Activated CD8-positive, alpha-beta memory T cell treated with anti-CD3 and anti-CD28 coated beads, Interleukin-2, amount 50 U/mL, for 1 hour (primary cell): ENCODE measurements at regions not wholly inside any gene's neighbourhood (a gene's known extent, or its start where the extent isn't known, plus 50 kb on each side); places are given as distances from the start of the nearest gene placed in this dataset.

ENCODE experiments used
- DNase-seq: peaks from one replicate; pipeline ENCODE4 v3.0.0-alpha.2; 2020; ENCODE audit errors: extremely low read depth

DNA sequence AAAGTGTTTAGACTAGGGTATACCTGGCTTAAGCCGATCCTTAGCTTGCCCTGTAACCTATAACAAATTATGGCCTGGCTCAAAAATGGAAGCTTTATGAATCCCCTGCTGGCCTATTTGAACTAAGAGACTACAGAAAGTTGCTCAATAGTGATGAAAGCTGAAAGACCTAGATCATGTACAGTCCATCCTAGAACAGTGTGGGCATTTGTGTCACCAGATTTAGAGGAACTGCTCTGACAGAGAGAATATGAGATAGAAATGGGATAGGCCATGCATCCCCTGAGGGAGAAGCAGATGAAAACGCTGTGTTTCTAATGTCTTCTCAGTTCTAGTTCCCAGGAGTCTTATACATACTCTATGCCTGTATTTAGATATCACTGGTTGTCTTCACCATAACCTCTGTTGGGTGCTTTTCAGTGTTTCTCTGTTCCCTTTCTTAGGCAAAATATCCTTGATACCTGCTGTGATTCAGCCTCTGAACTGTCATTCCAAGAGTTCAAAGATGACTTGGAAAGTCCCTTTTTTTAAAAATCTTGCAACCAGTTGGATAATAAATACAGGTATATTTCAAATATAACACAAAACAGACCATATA is 246.9 kb upstream of the SLC39A10 start:
- DNase-seq: no peak

GRCh38 chr2:195408811-195409210 is 248.2 kb upstream of the SLC39A10 start:
- no peak for DNase-seq

- no peak for DNase-seq
Observed at GRCh38 chr2:195408196-195408595, 248.8 kb upstream of the SLC39A10 start.

- no peak for DNase-seq
Observed at GRCh38 chr2:195407783-195408182, 249.2 kb upstream of the SLC39A10 start.

DNA sequence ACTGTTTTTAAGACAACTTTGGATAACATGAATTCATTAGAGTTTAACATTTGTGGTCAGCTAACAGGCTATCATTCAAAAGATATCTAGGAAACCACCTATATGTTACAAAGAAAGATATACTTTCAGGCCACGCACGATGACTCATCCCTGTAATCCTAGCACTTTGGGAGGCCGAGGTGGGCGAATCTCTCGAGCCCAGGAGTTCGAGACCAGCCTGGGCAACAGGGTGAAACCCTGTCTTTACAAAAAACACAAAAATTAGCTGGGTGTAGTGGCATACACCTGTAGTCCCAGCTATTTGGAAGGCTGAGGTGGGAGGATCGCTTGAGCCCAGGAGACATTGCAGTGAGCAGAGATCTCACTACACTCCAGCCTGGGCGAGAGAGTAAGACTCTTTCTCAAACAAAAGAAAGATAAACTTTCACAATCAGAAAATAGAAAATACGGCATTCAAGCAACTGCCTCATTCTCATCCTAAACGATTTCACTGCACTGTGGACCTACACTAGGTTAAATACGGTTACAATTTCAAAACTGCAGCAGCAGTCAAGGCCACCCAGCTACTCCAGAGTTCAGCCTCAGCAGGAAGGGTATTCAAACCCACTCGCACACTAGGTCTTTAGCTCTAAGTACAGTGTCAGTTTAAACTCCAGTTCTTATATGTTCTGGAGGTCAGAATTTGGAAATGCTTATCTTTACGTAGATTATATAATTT is 250.0 kb upstream of the SLC39A10 start:
- no peak for DNase-seq

DNA sequence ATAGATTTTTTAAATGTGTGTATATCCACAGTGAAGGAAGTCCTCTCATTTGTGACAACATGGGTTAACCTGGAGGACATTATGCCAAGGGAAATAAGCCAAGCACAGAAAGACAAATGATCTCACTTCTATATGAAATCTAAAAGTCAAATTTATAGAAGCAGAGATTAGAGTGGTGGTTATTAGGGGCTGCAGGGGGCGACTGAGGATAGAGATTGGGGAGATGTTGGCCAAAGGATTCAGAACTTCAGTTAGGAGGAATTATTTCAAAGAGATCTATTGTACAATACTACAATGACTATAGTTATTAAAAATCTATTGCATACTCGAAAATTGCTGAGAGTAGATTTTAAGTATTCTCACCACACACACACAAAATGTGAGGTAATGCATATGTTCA is 252.4 kb upstream of the SLC39A10 start:
- DNase-seq: no peak

GRCh38 chr2:195396479-195396878 is 260.5 kb upstream of the SLC39A10 start:
- no peak for DNase-seq

GRCh38 chr2:195395362-195395761 is 261.7 kb upstream of the SLC39A10 start:
- no peak for DNase-seq

DNA sequence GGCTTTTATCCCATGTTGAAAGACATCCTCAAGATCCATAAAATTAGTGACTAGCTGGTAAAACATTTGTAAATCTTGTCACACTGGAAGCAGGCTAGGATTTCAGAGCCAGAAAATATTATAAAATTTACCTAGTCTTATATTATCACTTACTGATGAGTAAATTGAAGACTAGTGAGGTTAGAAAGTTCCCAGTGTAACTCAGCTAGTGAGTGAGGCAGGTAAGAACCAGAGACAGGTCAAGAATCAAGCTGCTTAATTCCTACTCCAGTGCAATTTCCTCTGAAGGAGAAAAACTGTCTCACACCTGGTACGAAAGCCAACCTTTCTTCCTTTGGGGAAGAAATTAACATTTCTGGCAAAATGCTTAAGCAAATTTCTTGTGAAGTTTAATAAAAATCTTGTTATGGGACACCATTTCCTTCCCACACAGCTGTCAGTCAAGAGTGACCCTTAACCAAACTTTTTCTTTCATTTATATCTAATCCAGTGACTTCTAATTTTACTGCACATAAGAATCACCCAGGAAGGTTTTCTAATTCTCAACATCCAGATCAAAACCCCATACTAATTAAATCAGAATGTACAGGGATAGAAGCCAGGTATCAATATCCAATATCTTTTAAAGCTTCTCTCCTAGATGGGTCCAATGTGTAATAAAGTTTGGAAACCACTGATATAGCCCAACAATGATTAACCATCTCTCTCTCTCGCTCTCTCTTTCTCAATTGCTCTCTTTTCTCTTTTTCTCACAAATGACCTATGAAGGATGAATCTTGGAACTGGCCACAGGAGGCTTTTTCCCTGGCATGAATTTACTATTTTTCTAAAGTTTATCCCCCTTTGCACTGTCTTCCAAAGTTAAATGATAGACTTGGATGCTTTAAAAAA is 264.3 kb upstream of the SLC39A10 start:
- DNase-seq: no peak

GRCh38 chr2:195390686-195391321 is 266.2 kb upstream of the SLC39A10 start:
- no peak for DNase-seq

DNA sequence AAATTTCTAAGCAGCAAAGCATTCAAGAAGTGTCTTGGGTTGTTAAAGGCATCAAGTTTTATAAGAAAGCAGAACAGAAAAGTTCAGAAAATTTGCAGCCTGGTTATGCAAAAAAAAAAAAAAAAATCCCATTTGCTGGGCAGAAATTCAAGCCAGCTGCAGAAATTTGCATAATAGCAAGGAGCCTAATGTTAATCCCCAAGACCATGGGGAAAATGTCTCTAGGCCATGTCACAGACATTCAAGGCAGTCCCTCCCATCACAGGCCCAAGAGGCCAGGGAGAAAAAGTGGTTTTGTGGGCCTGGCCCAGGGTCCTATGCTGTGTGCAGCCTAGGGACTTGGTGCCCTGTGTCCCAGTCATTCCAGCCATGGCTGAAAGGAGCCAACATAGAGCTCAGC is 269.0 kb upstream of the SLC39A10 start:
- DNase-seq: no peak

DNA sequence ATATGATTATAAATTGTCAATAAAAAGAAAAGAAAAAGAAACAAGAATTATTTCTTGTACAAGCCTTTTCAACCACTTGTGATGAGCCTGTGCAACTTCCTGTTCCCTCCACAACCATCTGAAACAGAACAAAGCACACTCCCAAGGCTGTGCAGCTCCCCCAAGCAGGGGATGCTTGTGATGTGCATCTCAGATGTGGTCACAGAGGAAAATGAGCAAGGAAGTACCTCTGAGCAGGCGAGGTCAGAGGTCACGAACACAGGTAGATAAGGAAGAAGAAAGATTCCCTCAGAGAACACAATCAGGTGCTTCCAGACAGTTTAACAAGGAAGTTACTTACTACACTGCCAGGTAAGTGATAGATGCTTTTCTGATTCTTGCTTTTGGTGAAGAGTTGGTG is 274.8 kb upstream of the SLC39A10 start:
- no peak for DNase-seq

DNA sequence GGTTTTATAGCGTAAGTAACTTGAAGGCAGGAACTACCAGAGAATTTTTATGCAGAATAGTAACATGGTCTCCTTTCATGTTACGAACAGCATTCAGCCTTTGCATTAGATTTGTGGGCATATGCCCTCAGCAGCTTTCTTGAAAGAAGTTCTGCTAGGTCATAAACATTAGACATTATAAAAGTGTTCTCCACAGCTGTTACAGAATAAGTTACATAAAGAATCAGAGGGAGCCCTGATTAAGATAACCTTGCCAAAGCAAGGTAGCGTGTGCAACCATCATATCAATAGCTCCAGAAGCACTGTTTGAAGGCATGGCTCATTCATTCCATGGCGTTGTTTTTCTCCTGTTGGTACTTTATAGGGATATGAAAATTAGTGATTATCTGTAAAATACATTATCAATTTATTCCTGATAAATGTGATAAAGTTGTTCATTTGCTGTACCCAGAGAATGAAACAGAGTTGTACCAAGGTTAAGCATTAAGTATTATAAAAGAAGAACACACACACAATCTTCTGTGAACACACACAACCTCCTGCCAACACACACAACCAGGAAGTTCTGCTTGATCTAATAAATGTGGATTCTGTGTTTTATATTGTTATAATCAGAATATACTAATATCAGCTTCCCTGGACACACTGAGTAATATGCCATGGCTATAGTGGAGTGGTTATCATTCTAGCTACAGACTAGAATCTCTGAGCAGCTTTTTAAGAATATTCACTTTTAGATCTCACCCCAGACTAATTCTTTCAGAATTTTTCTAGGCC is 286.7 kb upstream of the SLC39A10 start:
- no peak for DNase-seq

GRCh38 chr2:195369218-195369587 is 287.8 kb upstream of the SLC39A10 start:
- no peak for DNase-seq

DNA sequence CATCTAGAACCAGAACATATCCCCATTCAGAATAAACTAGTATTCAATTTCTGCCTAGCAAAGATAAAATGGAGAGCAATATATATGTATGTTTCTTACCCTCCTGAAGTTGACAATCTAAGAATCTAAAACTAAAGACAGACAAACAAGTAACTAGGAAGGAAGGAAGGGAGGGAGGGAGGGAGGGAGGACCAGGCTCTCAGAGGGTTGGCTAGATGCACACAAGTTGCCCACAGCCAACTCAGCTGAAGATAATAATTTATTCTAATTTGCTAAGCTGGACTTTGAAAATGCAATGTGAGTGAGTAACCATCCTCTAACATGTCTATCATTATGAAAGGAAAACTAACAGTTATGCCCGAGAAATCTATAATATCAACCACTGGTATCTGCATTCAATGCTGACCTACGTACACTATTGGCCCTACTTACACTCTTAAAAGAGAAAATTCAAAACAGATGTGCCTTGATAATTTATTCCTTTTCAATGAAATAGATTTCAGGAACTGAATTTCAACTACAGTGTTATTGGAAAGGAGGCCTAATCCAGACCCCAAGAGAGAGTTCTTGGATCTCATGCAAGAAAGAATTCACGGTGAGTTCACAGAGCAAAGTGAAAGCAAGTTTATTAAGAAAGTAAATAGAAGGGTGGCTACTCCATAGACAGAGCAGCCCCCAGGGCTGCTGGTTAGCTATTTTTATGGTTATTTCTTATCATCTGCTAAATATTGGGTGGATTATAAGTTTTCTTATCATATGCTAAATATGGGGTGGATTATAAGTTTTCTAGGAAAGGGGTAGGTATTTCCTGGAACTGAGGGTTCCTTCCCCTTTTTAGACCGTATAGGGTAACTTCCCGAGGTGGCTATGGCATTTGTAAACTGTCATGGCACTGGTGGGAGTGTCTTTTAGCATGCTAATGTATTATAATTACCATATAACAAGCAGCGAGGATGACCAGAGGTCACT is 288.5 kb upstream of the SLC39A10 start:
- DNase-seq: no peak

- no peak for DNase-seq
Observed at GRCh38 chr2:195367809-195368208, 289.2 kb upstream of the SLC39A10 start.

GRCh38 chr2:195364015-195364965 is 292.7 kb upstream of the SLC39A10 start:
- DNase-seq: no peak

DNA sequence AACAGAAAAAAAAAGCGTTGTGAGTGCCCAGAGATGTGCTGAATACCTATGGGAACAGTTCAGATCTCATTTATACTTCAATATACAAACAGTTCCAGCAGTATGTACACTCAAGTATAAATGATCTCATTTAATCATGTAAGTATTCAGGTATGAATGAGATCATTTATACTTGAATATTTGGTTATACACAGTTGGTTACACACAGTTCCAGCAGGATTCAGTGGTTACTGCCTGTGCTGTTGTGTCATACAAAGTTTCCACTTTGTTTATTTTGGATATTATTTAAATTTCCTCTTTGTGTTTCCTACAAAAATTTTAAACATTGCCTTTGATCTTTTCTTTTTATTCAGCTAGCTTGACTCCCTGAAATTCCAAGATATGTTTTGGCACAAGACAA is 293.5 kb upstream of the SLC39A10 start:
- DNase-seq: no peak

DNA sequence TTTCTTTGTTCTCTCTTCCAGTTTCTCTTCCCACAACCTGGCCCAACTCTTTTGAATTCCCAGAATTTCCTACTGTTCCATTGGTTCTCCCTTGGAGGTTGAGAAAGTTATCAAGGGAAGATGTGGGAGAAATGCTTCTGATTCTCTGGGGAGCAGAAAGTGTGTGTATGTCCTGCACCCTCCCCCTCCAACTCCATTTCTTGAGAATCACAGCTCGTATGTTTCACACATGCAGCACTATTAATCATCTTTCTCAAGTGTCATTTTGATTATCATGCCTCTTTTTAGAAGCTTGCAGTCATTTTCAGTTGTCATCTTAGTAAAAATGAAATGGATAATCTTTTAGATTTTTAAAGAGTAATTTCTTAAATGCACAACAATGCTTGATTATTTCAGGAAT is 296.8 kb upstream of the SLC39A10 start:
- DNase-seq: no peak
